Adrenal gland (tissue), 5 donors: ENCODE measurements at regions not wholly inside any gene's neighbourhood (a gene's known extent, or its start where the extent isn't known, plus 50 kb on each side); places are given as distances from the start of the nearest gene placed in this dataset.

Source experiments
- CTCF ChIP-seq, 6 experiments: fragments of 450-650 bp in 4 of 6; fragments of 200-600 bp in 2 of 6; sonication (generic) in 1 of 6; IDR thresholded peaks; 1 replicate in 5 of 6; 2 replicates in 1 of 6; pipeline versions ENCODE4 v1.5.1 to v1.8.0; 2016 to 2021; ENCODE audit warnings: antibody characterized with exemption in 6 of 6, mild to moderate bottlenecking in 2 of 6, moderate library complexity in 1 of 6
- POLR2A ChIP-seq, 2 donors: fragments of 450-650 bp; IDR thresholded peaks; one replicate each; pipeline ENCODE4 v1.6.1; 2017; ENCODE audit warnings: antibody characterized with exemption in 2 of 2, mild to moderate bottlenecking in 2 of 2, moderate library complexity in 1 of 2
- donor health status: DM: no; HTN: no; CAD: no.

DNA sequence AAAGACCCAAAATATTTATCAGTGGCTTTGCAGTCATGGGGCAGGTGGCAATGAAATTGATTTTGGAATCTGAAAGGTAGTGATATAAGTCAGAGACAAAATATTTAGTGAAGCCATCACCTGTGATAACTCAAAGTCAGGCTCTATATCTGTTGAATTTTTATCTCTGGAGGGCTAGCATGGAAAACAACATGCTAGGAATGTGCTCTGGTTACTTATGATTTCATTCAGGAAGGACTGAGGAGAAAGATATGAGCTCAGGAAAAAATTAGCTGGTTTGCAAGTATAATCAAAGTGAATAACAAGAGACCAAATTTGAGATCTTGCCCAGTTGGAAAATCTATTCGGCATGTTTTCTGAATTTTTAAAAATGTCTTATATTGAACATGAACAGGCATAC is 364.6 kb upstream of the LRRC7 start:
- TF ChIP-seq POLR2A (IDR thresholded peaks at IDR 0.05): no peak
- TF ChIP-seq CTCF (IDR thresholded peaks at IDR 0.05): no peak
